Gastrocnemius medialis (tissue), 4 donors: ENCODE measurements at regions not wholly inside any gene's neighbourhood (a gene's known extent, or its start where the extent isn't known, plus 50 kb on each side); places are given as distances from the start of the nearest gene placed in this dataset.

Source experiments
- ATAC-seq, 2 donors: fragments of 150-250 bp; one replicate each; pipeline ENCODE4 v1.9.1; 2016
- DNase-seq, 2 donors: peaks; one replicate each; pipeline ENCODE4 v3.0.0-alpha.2; 2019
- H3K27ac ChIP-seq, 4 donors: fragments of 200-600 bp; sonication (generic); 1 replicate in 1 of 4; 2 replicates in 3 of 4; pipeline ENCODE4 v1.5.1; 2016 to 2018; ENCODE audit warnings: mild to moderate bottlenecking in 2 of 4, moderate library complexity in 1 of 4
- H3K27me3 ChIP-seq, 3 donors: fragments of 200-600 bp; sonication (generic) in 2 of 3; 1 replicate in 1 of 3; 2 replicates in 2 of 3; pipeline versions ENCODE4 v1.5.1 to v1.6.0; 2016 to 2019; ENCODE audit warnings: mild to moderate bottlenecking in 1 of 3, moderate library complexity in 1 of 3
- H3K36me3 ChIP-seq, 2 donors: fragments of 200-600 bp; sonication (generic) in 1 of 2; one replicate each; pipeline ENCODE4 v1.5.1; 2017 to 2018
- H3K4me1 ChIP-seq, 2 donors: fragments of 200-600 bp; sonication (generic) in 1 of 2; one replicate each; pipeline ENCODE4 v1.5.1; 2016 to 2017; ENCODE audit warnings: mild to moderate bottlenecking in 2 of 2
- H3K4me3 ChIP-seq, 4 donors: fragments of 200-600 bp; sonication (generic) in 3 of 4; 1 replicate in 1 of 4; 2 replicates in 3 of 4; pipeline ENCODE4 v1.5.1; 2016 to 2019; ENCODE audit warnings: mild to moderate bottlenecking in 2 of 4
- H3K9me3 ChIP-seq, 3 donors: fragments of 200-600 bp; sonication (generic) in 2 of 3; 1 replicate in 1 of 3; 2 replicates in 2 of 3; pipeline ENCODE4 v1.5.1; 2016 to 2019
- POLR2A ChIP-seq, 2 donors: fragments of 450-650 bp; IDR thresholded peaks; one replicate each; pipeline ENCODE4 v1.6.1; 2017; ENCODE audit warnings: antibody characterized with exemption in 2 of 2, mild to moderate bottlenecking in 2 of 2, moderate library complexity in 2 of 2
- in situ Hi-C, 4 donors: fragments of 200-750 bp; cut with MboI; loops; one replicate each; pipeline versions ENCODE4 v1.15.0 to v1.8.0; 2017; ENCODE audit warnings: low sequenced_read_pairs in 4 of 4
- intact Hi-C: fragments of 100-400 bp; cut with DNase I; formaldehyde crosslinking; loops from one replicate; pipeline ENCODE4 v1.15.1; 2023; ENCODE audit warnings: low total_unique reads
- TF ChIP-seq, protein P1 (sequence below), 5 experiments: fragments of 450-650 bp in 3 of 5; fragments of 200-600 bp in 2 of 5; sonication (generic) in 2 of 5; IDR thresholded peaks in 4 of 5; conservative IDR thresholded peaks in 1 of 5; 1 replicate in 4 of 5; 2 replicates in 1 of 5; pipeline ENCODE4 v1.5.1; 2016 to 2019; ENCODE audit warnings: antibody characterized with exemption in 5 of 5, mild to moderate bottlenecking in 3 of 5, moderate library complexity in 3 of 5

DNA sequence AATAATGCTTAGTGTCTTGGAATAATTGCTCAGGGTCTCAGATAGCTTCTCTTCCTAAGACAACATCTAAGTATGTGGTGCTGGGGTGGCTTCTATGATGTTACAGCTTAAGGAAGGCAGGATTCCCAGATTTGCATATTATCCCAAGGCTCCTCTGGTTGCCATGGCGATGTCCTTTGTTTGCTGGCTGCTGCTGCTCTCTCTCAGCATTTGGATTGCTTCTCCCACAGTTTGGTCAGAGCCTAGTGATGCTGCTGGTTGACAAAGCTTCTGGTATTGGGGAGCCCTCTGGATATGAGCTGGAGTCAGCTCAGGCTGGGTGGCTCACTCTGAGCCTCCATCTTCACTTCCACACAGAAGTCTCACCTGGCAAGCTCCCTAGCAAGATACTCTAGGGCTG, 56.4 kb upstream of the FBXO33 start:
- Histone ChIP-seq H3K4me1 (peaks cover 10 to 13% of the 10 kb centered on the region in 2 donors), H3K4me3 (no peak overlapping the region), H3K27me3 (no peaks in the 10 kb centered on the region), H3K9me3 (no peaks in the 10 kb centered on the region), H3K36me3 (no peaks in the 10 kb centered on the region), H3K27ac (no peak overlapping the region)
- in situ Hi-C loops (no loop called here), intact Hi-C loops (no loop called here)
- TF ChIP-seq, protein P1, sequence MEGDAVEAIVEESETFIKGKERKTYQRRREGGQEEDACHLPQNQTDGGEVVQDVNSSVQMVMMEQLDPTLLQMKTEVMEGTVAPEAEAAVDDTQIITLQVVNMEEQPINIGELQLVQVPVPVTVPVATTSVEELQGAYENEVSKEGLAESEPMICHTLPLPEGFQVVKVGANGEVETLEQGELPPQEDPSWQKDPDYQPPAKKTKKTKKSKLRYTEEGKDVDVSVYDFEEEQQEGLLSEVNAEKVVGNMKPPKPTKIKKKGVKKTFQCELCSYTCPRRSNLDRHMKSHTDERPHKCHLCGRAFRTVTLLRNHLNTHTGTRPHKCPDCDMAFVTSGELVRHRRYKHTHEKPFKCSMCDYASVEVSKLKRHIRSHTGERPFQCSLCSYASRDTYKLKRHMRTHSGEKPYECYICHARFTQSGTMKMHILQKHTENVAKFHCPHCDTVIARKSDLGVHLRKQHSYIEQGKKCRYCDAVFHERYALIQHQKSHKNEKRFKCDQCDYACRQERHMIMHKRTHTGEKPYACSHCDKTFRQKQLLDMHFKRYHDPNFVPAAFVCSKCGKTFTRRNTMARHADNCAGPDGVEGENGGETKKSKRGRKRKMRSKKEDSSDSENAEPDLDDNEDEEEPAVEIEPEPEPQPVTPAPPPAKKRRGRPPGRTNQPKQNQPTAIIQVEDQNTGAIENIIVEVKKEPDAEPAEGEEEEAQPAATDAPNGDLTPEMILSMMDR (IDR thresholded peaks at IDR 0.05 in 4 of 5, conservative IDR thresholded peaks at IDR 0.05 in 1 of 5) = no peak
- TF ChIP-seq POLR2A (IDR thresholded peaks at IDR 0.05) = no peak
- ATAC-seq = no peak
- no peak for DNase-seq

- DNase-seq (no peak), ATAC-seq (no peak)
- no peak overlapping the region for H3K27ac ChIP-seq
- intact Hi-C loops (no loop called here), in situ Hi-C loops (no loop called here)
- H3K4me3 ChIP-seq = no peak overlapping the region
- no peaks in the 10 kb centered on the region for H3K9me3 ChIP-seq
- H3K36me3 ChIP-seq = no peaks in the 10 kb centered on the region
- TF ChIP-seq, protein P1 (IDR thresholded peaks at IDR 0.05 in 4 of 5, conservative IDR thresholded peaks at IDR 0.05 in 1 of 5) = no peak
- H3K4me1 ChIP-seq = no peaks in the 10 kb centered on the region
- H3K27me3 ChIP-seq = no peaks in the 10 kb centered on the region
Measured at GRCh38 chr14:39483682-39484081, 51.4 kb upstream of the FBXO33 start.
